GM23338 (cell line): ENCODE measurements at regions not wholly inside any gene's neighbourhood (a gene's known extent, or its start where the extent isn't known, plus 50 kb on each side); places are given as distances from the start of the nearest gene placed in this dataset.
A peak's percentile ranks its signal among the peaks of the same experiment; 100 is the strongest.

Experiments used
- ATAC-seq: fragments of 200-7000 bp; cut with Tn5 transposase; 3 replicates; pipeline ENCODE4 v1.9.1; 2020
- DNase-seq: peaks from one replicate; pipeline ENCODE4 v3.0.0-alpha.2; 2015; ENCODE audit warnings: low spot score
- H2AFZ ChIP-seq: fragments of 200-600 bp; sonication (generic); 2 replicates; pipeline ENCODE4 v1.8.0; 2016; ENCODE audit warnings: antibody characterized with exemption, mild to moderate bottlenecking, moderate library complexity
- H3F3A ChIP-seq: fragments of 200-600 bp; sonication (generic); replicated peaks from 2 replicates; pipeline ENCODE4 v1.8.0; 2017; ENCODE audit warnings: antibody characterized with exemption, mixed run types, low read depth
- H3K27ac ChIP-seq: fragments of 200-600 bp; sonication (generic); 2 replicates; pipeline ENCODE4 v1.6.1; 2016; ENCODE audit warnings: low read depth
- H3K27me3 ChIP-seq: fragments of 200-600 bp; sonication (generic); 2 replicates; pipeline ENCODE4 v1.8.0; 2016; ENCODE audit warnings: mild to moderate bottlenecking, mixed run types, moderate library complexity; ENCODE audit not compliant: insufficient read depth
- H3K36me3 ChIP-seq: fragments of 200-600 bp; sonication (generic); 2 replicates; pipeline ENCODE4 v1.8.0; 2016; ENCODE audit warnings: mild to moderate bottlenecking; ENCODE audit not compliant: insufficient read depth
- H3K4me1 ChIP-seq: fragments of 200-600 bp; sonication (generic); 2 replicates; pipeline ENCODE4 v1.8.0; 2016; ENCODE audit warnings: mild to moderate bottlenecking, moderate library complexity; ENCODE audit not compliant: insufficient read depth
- H3K4me2 ChIP-seq: fragments of 200-600 bp; sonication (generic); 2 replicates; pipeline ENCODE4 v1.7.1; 2017; ENCODE audit warnings: mixed run types
- H3K4me3 ChIP-seq: fragments of 200-600 bp; sonication (generic); 2 replicates; pipeline ENCODE4 v1.6.1; 2016; ENCODE audit warnings: mixed run types
- H3K79me2 ChIP-seq: fragments of 200-600 bp; sonication (generic); replicated peaks from 2 replicates; pipeline ENCODE4 v1.8.0; 2017; ENCODE audit warnings: mild to moderate bottlenecking; ENCODE audit not compliant: insufficient read depth
- H3K9me2 ChIP-seq: fragments of 200-600 bp; sonication (generic); 2 replicates; pipeline ENCODE4 v1.8.0; 2017; ENCODE audit not compliant: insufficient read depth
- H4K20me1 ChIP-seq: fragments of 200-600 bp; sonication (generic); replicated peaks from 2 replicates; pipeline ENCODE4 v1.8.0; 2017; ENCODE audit warnings: mild to moderate bottlenecking; ENCODE audit not compliant: insufficient read depth
- H3K27ac Mint-ChIP-seq: 2 replicates; pipeline ENCODE4 v1.8.0; 2020; ENCODE audit warnings: inconsistent platforms, mild to moderate bottlenecking, moderate library complexity, mixed read lengths
- H3K27me3 Mint-ChIP-seq: 3 replicates; pipeline ENCODE4 v1.8.0; 2022; ENCODE audit warnings: low read depth, mild to moderate bottlenecking, moderate library complexity, mixed read lengths, inconsistent platforms; ENCODE audit not compliant: insufficient read depth, poor library complexity
- H3K36me3 Mint-ChIP-seq: 3 replicates; pipeline ENCODE4 v1.8.0; 2021; ENCODE audit warnings: low read depth, mild to moderate bottlenecking, inconsistent platforms, moderate library complexity, mixed read lengths
- H3K4me1 Mint-ChIP-seq: 3 replicates; pipeline ENCODE4 v1.8.0; 2020; ENCODE audit warnings: mild to moderate bottlenecking, inconsistent platforms, mixed read lengths
- H3K4me3 Mint-ChIP-seq: 3 replicates; pipeline ENCODE4 v1.8.0; 2021; ENCODE audit warnings: moderate library complexity, mild to moderate bottlenecking, inconsistent platforms, mixed read lengths
- H3K9me3 Mint-ChIP-seq: 3 replicates; pipeline ENCODE4 v1.8.0; 2020; ENCODE audit warnings: moderate library complexity, mild to moderate bottlenecking, inconsistent platforms, mixed read lengths
- JUNB ChIP-seq: IDR thresholded peaks from one replicate; pipeline ENCODE4 v1.6.1; 2016; ENCODE audit warnings: antibody characterized with exemption; ENCODE audit not compliant: unreplicated experiment
- NANOG ChIP-seq: IDR thresholded peaks from 2 replicates; pipeline ENCODE4 v1.6.1; 2016; ENCODE audit warnings: antibody characterized with exemption, borderline replicate concordance
- STAT1 ChIP-seq: IDR thresholded peaks from one replicate; pipeline ENCODE4 v1.6.1; 2016; ENCODE audit warnings: antibody characterized with exemption; ENCODE audit not compliant: unreplicated experiment
- ZNF114 ChIP-seq: fragments of 250-450 bp; sonication (Bioruptor Pico); IDR thresholded peaks from 2 replicates; pipeline ENCODE4 v1.5.0; 2020; ENCODE audit warnings: mild to moderate bottlenecking, moderate library complexity
- TF ChIP-seq, protein P1 (sequence below), 2 experiments: fragments of 200-600 bp in 1 of 2; sonication (generic) in 1 of 2; conservative IDR thresholded peaks; 2 replicates each; pipeline versions ENCODE4 v1.5.1 to v1.6.1; 2016 to 2017; ENCODE audit warnings: antibody characterized with exemption in 2 of 2, low read depth in 2 of 2, mild to moderate bottlenecking in 2 of 2, moderate library complexity in 1 of 2

DNA sequence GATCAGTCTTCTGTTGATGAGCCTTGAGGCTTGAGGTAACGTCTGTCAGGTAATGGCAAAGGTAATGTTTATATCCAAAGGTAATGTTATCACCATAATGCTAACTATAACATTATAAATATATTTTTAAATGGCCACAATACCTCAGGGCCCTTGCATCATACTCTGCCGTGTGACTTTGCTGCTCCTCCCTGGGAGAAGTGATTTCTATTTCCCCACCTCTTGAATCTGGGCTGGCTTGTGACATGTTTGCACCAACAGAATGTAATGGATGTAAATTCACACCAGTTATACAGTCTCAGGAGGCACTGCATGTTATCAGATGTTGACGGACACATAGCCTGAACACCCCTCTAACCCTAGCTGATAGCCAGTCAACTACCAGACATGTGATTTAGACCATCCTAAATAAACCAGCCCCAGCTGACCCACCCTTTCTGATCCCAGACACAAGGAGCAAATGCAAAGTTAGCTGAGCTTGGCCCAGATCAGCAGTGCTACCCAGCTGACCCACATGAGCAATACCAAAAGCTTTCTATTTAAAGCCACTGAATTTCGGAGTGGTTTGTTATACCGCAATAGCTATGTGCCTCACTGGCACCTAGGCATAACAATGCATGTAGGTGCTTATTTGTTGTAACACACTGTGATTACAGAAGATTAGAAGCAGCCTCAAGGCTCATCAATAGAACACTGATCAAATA is 93.8 kb upstream of the SIRPA start:
- peak overlapping the region; percentile 77; the same call in 2 of the 3 replicates for H3K4me3 Mint-ChIP-seq
- Histone ChIP-seq H3K4me2 (no peak overlapping the region), H3K27ac (no peak overlapping the region), H3K27me3 (peaks cover 43% of the 10 kb centered on the region), H4K20me1 (no peaks in the 10 kb centered on the region), H3K79me2 (no peaks in the 10 kb centered on the region), H3K4me3 (no peak overlapping the region), H2AFZ (no peak overlapping the region), H3F3A (peaks cover 8% of the 10 kb centered on the region; the same call in 1 of the 2 replicates), H3K36me3 (no peaks in the 10 kb centered on the region), H3K9me2 (no peaks in the 10 kb centered on the region), H3K4me1 (peaks cover 18% of the 10 kb centered on the region)
- no peaks in the 10 kb centered on the region for H3K9me3 Mint-ChIP-seq
- no peak for TF ChIP-seq NANOG
- no peak for DNase-seq
- H3K36me3 Mint-ChIP-seq = peaks cover 4% of the 10 kb centered on the region; the same call in 1 of the 3 replicates
- H3K4me1 Mint-ChIP-seq = peaks cover 32% of the 10 kb centered on the region
- peaks cover 32% of the 10 kb centered on the region for H3K27me3 Mint-ChIP-seq
- no peak for ATAC-seq
- H3K27ac Mint-ChIP-seq = no peak overlapping the region

GRCh38 chr20:1800777-1801176 is 94.4 kb upstream of the SIRPA start:
- Histone ChIP-seq H3K27ac (no peak overlapping the region), H3K27me3 (peaks cover 43% of the 10 kb centered on the region), H3K79me2 (no peaks in the 10 kb centered on the region), H3K36me3 (no peaks in the 10 kb centered on the region), H4K20me1 (no peaks in the 10 kb centered on the region), H3K4me3 (no peak overlapping the region), H2AFZ (no peak overlapping the region), H3K4me1 (peaks cover 18% of the 10 kb centered on the region), H3K9me2 (no peaks in the 10 kb centered on the region), H3F3A (peaks cover 8% of the 10 kb centered on the region; the same call in 1 of the 2 replicates), H3K4me2 (no peak overlapping the region)
- Mint-ChIP-seq H3K9me3 (no peaks in the 10 kb centered on the region), H3K36me3 (peaks cover 4% of the 10 kb centered on the region; the same call in 1 of the 3 replicates), H3K27ac (no peak overlapping the region), H3K27me3 (peaks cover 32% of the 10 kb centered on the region), H3K4me1 (peaks cover 32% of the 10 kb centered on the region), H3K4me3 (no peak overlapping the region)
- no peak for ATAC-seq
- no peak for DNase-seq
- TF ChIP-seq, protein P1, sequence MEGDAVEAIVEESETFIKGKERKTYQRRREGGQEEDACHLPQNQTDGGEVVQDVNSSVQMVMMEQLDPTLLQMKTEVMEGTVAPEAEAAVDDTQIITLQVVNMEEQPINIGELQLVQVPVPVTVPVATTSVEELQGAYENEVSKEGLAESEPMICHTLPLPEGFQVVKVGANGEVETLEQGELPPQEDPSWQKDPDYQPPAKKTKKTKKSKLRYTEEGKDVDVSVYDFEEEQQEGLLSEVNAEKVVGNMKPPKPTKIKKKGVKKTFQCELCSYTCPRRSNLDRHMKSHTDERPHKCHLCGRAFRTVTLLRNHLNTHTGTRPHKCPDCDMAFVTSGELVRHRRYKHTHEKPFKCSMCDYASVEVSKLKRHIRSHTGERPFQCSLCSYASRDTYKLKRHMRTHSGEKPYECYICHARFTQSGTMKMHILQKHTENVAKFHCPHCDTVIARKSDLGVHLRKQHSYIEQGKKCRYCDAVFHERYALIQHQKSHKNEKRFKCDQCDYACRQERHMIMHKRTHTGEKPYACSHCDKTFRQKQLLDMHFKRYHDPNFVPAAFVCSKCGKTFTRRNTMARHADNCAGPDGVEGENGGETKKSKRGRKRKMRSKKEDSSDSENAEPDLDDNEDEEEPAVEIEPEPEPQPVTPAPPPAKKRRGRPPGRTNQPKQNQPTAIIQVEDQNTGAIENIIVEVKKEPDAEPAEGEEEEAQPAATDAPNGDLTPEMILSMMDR (conservative IDR thresholded peaks at IDR 0.05; ENCODE audit: low read depth in 2 of 2) = peak; percentile 46 to 47
- no peak for TF ChIP-seq STAT1
- TF ChIP-seq JUNB = no peak
- TF ChIP-seq ZNF114 = no peak

- H3K4me1 Mint-ChIP-seq = peaks cover 29% of the 10 kb centered on the region
- H3K36me3 Mint-ChIP-seq = peaks cover 4% of the 10 kb centered on the region; the same call in 1 of the 3 replicates
- ATAC-seq (no peak), DNase-seq (no peak)
- Histone ChIP-seq H3F3A (peaks cover 8% of the 10 kb centered on the region; the same call in 1 of the 2 replicates), H3K4me3 (no peak overlapping the region), H3K9me2 (no peaks in the 10 kb centered on the region), H3K79me2 (no peaks in the 10 kb centered on the region), H3K4me2 (no peak overlapping the region), H3K27me3 (peaks cover 37% of the 10 kb centered on the region), H3K4me1 (peaks cover 17% of the 10 kb centered on the region), H2AFZ (no peak overlapping the region), H3K27ac (no peak overlapping the region), H3K36me3 (no peaks in the 10 kb centered on the region), H4K20me1 (no peaks in the 10 kb centered on the region)
- H3K9me3 Mint-ChIP-seq = no peaks in the 10 kb centered on the region
- peaks cover 29% of the 10 kb centered on the region for H3K27me3 Mint-ChIP-seq
- H3K4me3 Mint-ChIP-seq = no peak overlapping the region
- no peak overlapping the region for H3K27ac Mint-ChIP-seq
- TF ChIP-seq, protein P1 (conservative IDR thresholded peaks at IDR 0.05; ENCODE audit: low read depth in 2 of 2) = no peak
- TF ChIP-seq JUNB = no peak
Observed at GRCh38 chr20:1800180-1800579, 95.0 kb upstream of the SIRPA start.
